H1 (cell line): ENCODE measurements at regions not wholly inside any gene's neighbourhood (a gene's known extent, or its start where the extent isn't known, plus 50 kb on each side); places are given as distances from the start of the nearest gene placed in this dataset.

Experiments used
- BACH1 ChIP-seq: IDR thresholded peaks from 2 replicates; pipeline ENCODE4 v1.6.1; 2012; ENCODE audit warnings: low read length, improper control_type of control experiment
- HDAC2 ChIP-seq, 2 experiments: fragments of 300-600 bp in 1 of 2; sonication (generic) in 1 of 2; IDR thresholded peaks; 2 replicates each; pipeline ENCODE4 v1.6.1; 2011 to 2012; ENCODE audit warnings: low read depth in 2 of 2, low read length in 2 of 2, mild to moderate bottlenecking in 2 of 2, moderate library complexity in 2 of 2, borderline replicate concordance in 1 of 2, inconsistent platforms in 1 of 2
- JUN ChIP-seq: IDR thresholded peaks from 2 replicates; pipeline ENCODE4 v1.6.1; 2011; ENCODE audit warnings: low read depth, mild to moderate bottlenecking, improper control_type of control experiment, low read length
- NANOG ChIP-seq: IDR thresholded peaks from 2 replicates; pipeline ENCODE4 v1.6.1; 2011; ENCODE audit warnings: low read length, low read depth, mild to moderate bottlenecking, inconsistent platforms; ENCODE audit not compliant: insufficient read depth, poor library complexity, severe bottlenecking
- RBBP5 ChIP-seq: IDR thresholded peaks from 2 replicates; pipeline ENCODE4 v1.7.1; 2012; ENCODE audit warnings: low read depth, mild to moderate bottlenecking, inconsistent platforms, low read length, moderate library complexity, borderline replicate concordance
- SP2 ChIP-seq: IDR thresholded peaks from 2 replicates; pipeline ENCODE4 v1.6.1; 2012; ENCODE audit warnings: mild to moderate bottlenecking, low read length, inconsistent platforms
- TCF12 ChIP-seq: IDR thresholded peaks from 2 replicates; pipeline ENCODE4 v1.6.1; 2011; ENCODE audit warnings: low read depth, mild to moderate bottlenecking, low read length
- TF ChIP-seq, protein P1 (sequence below): IDR thresholded peaks from 2 replicates; pipeline ENCODE4 v1.6.1; 2011; ENCODE audit warnings: low read depth, mild to moderate bottlenecking, low read length; ENCODE audit not compliant: insufficient read depth

DNA sequence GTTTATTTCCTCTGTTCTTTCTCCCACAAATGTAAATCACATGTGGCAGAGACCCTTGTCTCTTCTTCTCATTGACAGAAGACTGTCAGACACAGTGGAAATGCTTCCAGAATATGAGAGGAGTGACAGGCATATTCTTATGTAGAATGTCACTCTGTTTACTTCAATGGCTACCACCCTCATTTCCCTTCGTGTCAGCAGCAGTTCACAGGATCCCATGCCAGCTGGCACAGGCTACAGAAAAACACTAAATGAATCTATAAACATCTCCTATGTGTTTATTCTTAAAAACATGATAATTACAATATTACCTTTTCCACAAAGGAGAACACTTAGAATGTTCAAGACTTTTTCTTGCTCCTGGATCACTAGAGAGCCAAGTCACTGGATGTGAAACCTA is 183.8 kb upstream of the CNTN1 start (continued):
- TF ChIP-seq RBBP5 (no peak), BACH1 (no peak), NANOG (no peak), TCF12 (no peak), HDAC2 (IDR thresholded peaks at IDR 0.05; ENCODE audit: borderline replicate concordance in 1 of 2, low read depth in 2 of 2, low read length in 2 of 2) (no peak), JUN (no peak), SP2 (no peak)
- TF ChIP-seq, protein P1, sequence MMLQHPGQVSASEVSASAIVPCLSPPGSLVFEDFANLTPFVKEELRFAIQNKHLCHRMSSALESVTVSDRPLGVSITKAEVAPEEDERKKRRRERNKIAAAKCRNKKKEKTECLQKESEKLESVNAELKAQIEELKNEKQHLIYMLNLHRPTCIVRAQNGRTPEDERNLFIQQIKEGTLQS = no peak
